IMR-90 (cell line): ENCODE measurements at regions not wholly inside any gene's neighbourhood (a gene's known extent, or its start where the extent isn't known, plus 50 kb on each side); places are given as distances from the start of the nearest gene placed in this dataset.

Experiments
- ATAC-seq: fragments of 200-7000 bp; cut with Tn5 transposase; 2 replicates; pipeline ENCODE4 v1.9.1; 2020; ENCODE audit warnings: low read depth, mild to moderate bottlenecking, moderate library complexity
- BruUV-seq: library from RNA; stranded (reverse); fragments of 400-500 nt; replicated peaks from 2 replicates; lab custom pipeline; 2021; lab: Mats Ljungman, UMichigan
- CTCF ChIA-PET: fragments of 300-600 bp; formaldehyde crosslinking; extraction: SDS; loops from one replicate; lab custom pipeline; 2021; ENCODE audit warnings: antibody characterized with exemption; lab: Yijun Ruan, JAX
- POLR2A ChIA-PET: fragments of 300-600 bp; sonication (Branson Sonifier 250); formaldehyde crosslinking; loops from one replicate; lab custom pipeline; 2022; ENCODE audit warnings: antibody characterized with exemption; ENCODE audit not compliant: unreplicated experiment; lab: Charles Lee
- DNase-seq: peaks from one replicate; pipeline ENCODE4 v3.0.0; 2013
- H2AFZ ChIP-seq: replicated peaks from 2 replicates; pipeline ENCODE3; 2013; ENCODE audit warnings: low read length, mild to moderate bottlenecking; ENCODE audit not compliant: poor library complexity
- H2AK5ac ChIP-seq: 2 replicates; pipeline ENCODE4 v1.6.1; 2013; ENCODE audit warnings: low read depth, low read length, inconsistent platforms
- H2AK9ac ChIP-seq: replicated peaks from 2 replicates; pipeline ENCODE3; 2013; ENCODE audit warnings: mild to moderate bottlenecking, low read depth, low read length, moderate library complexity; ENCODE audit not compliant: poor library complexity
- H2BK120ac ChIP-seq: 2 replicates; pipeline ENCODE4 v1.6.1; 2013; ENCODE audit warnings: low read depth, low read length, inconsistent platforms
- H2BK15ac ChIP-seq: 3 replicates; pipeline ENCODE4 v1.6.1; 2013; ENCODE audit warnings: low read depth, low read length, inconsistent platforms
- H2BK20ac ChIP-seq: 2 replicates; pipeline ENCODE4 v1.6.1; 2013; ENCODE audit warnings: low read depth, mild to moderate bottlenecking, inconsistent platforms, low read length, moderate library complexity
- H2BK5ac ChIP-seq: 2 replicates; pipeline ENCODE4 v1.6.1; 2013; ENCODE audit warnings: mild to moderate bottlenecking, low read depth, low read length, inconsistent platforms; ENCODE audit not compliant: poor library complexity, severe bottlenecking
- H3K14ac ChIP-seq: replicated peaks from 2 replicates; pipeline ENCODE4 v1.6.1; 2013; ENCODE audit warnings: low read depth, low read length, inconsistent platforms
- H3K18ac ChIP-seq: 2 replicates; pipeline ENCODE4 v1.6.1; 2013; ENCODE audit warnings: low read depth, low read length, control low read depth
- H3K23ac ChIP-seq: 2 replicates; pipeline ENCODE4 v1.6.1; 2013; ENCODE audit warnings: low read depth, low read length, inconsistent platforms
- H3K27ac ChIP-seq: 2 replicates; pipeline ENCODE4 v1.5.1; 2013; ENCODE audit warnings: mild to moderate bottlenecking, control low read depth, low read length; ENCODE audit not compliant: insufficient read depth
- H3K27me3 ChIP-seq: 2 replicates; pipeline ENCODE4 v1.6.1; 2013; ENCODE audit warnings: low read length; ENCODE audit not compliant: control insufficient read depth, insufficient read depth
- H3K36me3 ChIP-seq: 2 replicates; pipeline ENCODE4 v1.6.1; 2013; ENCODE audit warnings: low read length, mixed read lengths; ENCODE audit not compliant: control insufficient read depth, insufficient read depth
- H3K4ac ChIP-seq: 2 replicates; pipeline ENCODE4 v1.6.1; 2013; ENCODE audit warnings: low read depth, low read length, inconsistent platforms
- H3K4me1 ChIP-seq: 2 replicates; pipeline ENCODE4 v1.6.1; 2013; ENCODE audit warnings: low read length, mixed read lengths; ENCODE audit not compliant: control insufficient read depth, insufficient read depth
- H3K4me2 ChIP-seq: 2 replicates; pipeline ENCODE4 v1.6.1; 2013; ENCODE audit warnings: low read depth, mild to moderate bottlenecking, control low read depth, low read length, moderate library complexity
- H3K4me3 ChIP-seq: 2 replicates; pipeline ENCODE4 v1.5.1; 2013; ENCODE audit warnings: low read depth, mild to moderate bottlenecking, control low read depth, low read length, moderate library complexity; ENCODE audit not compliant: insufficient read depth
- H3K56ac ChIP-seq: 2 replicates; pipeline ENCODE4 v1.6.1; 2013; ENCODE audit warnings: low read length, inconsistent platforms; ENCODE audit not compliant: insufficient read depth; ENCODE audit errors: extremely low read depth
- H3K79me1 ChIP-seq, 2 experiments: 2 replicates each; pipeline ENCODE4 v1.6.1; 2013; ENCODE audit warnings: low read length in 2 of 2, inconsistent platforms in 1 of 2, low read depth in 1 of 2
- H3K9ac ChIP-seq: 2 replicates; pipeline ENCODE4 v1.6.1; 2013; ENCODE audit warnings: low read depth, low read length, control low read depth
- H3K9me1 ChIP-seq: 2 replicates; pipeline ENCODE4 v1.6.1; 2013; ENCODE audit warnings: low read length, inconsistent platforms; ENCODE audit not compliant: insufficient read depth
- H3K9me3 ChIP-seq: 2 replicates; pipeline ENCODE4 v1.6.1; 2013; ENCODE audit warnings: low read length; ENCODE audit not compliant: control insufficient read depth, insufficient read depth
- H4K20me1 ChIP-seq: 2 replicates; pipeline ENCODE4 v1.6.1; 2013; ENCODE audit warnings: low read length, inconsistent platforms; ENCODE audit not compliant: insufficient read depth
- H4K5ac ChIP-seq: 2 replicates; pipeline ENCODE4 v1.6.1; 2013; ENCODE audit warnings: mild to moderate bottlenecking, low read depth, low read length, control low read depth
- H4K8ac ChIP-seq, 2 experiments: 2 replicates each; pipeline ENCODE4 v1.6.1; 2013; ENCODE audit warnings: low read depth in 2 of 2, low read length in 2 of 2, control low read depth in 1 of 2, inconsistent platforms in 1 of 2
- H4K91ac ChIP-seq: 2 replicates; pipeline ENCODE4 v1.6.1; 2013; ENCODE audit warnings: low read depth, low read length, inconsistent platforms; ENCODE audit not compliant: insufficient read depth
- BHLHE40 ChIP-seq: fragments of 150-350 bp; IDR thresholded peaks from 2 replicates; pipeline ENCODE4 v1.6.1; 2016; ENCODE audit warnings: mild to moderate bottlenecking, low read depth, low read length
- CEBPB ChIP-seq: IDR thresholded peaks from 2 replicates; pipeline ENCODE4 v1.6.1; 2012; ENCODE audit warnings: low read depth, low read length, improper control_type of control experiment
- MAFK ChIP-seq: IDR thresholded peaks from 2 replicates; pipeline ENCODE4 v1.6.1; 2012; ENCODE audit warnings: low read depth, low read length, improper control_type of control experiment
- MAZ ChIP-seq: IDR thresholded peaks from 2 replicates; pipeline ENCODE4 v1.6.1; 2012; ENCODE audit warnings: low read depth, mild to moderate bottlenecking, low read length, improper control_type of control experiment, moderate library complexity, borderline replicate concordance
- MXI1 ChIP-seq: IDR thresholded peaks from 2 replicates; pipeline ENCODE4 v1.6.1; 2012; ENCODE audit warnings: low read depth, mild to moderate bottlenecking, low read length, moderate library complexity, borderline replicate concordance
- POLR2A ChIP-seq: IDR thresholded peaks from 2 replicates; pipeline ENCODE4 v1.6.1; 2012; ENCODE audit warnings: mild to moderate bottlenecking, low read depth, low read length
- RFX5 ChIP-seq: IDR thresholded peaks from 2 replicates; pipeline ENCODE4 v1.8.0; 2012; ENCODE audit warnings: low read depth, mild to moderate bottlenecking, low read length, moderate library complexity
- WGBS, 2 experiments: methylation state at CpG; one replicate each; pipeline versions ENCODE4 v1.1.5 to v1.1.7; 2013; ENCODE audit warnings: missing lambda C conversion rate in 2 of 2; ENCODE audit not compliant: insufficient read length in 1 of 2; ENCODE audit errors: extremely low coverage in 2 of 2; 5-methylcytosine and 5-hydroxymethylcytosine counted together
- dilution Hi-C: fragments of 300-500 bp; cut with HindIII; formaldehyde crosslinking; loops from one replicate; pipeline ENCODE4 v1.14.3; 2018; ENCODE audit warnings: low sequenced_read_pairs; ENCODE audit not compliant: unreplicated experiment
- in situ Hi-C: fragments of 300-500 bp; cut with MboI; formaldehyde crosslinking; loops from 3 replicates; pipeline ENCODE4 v1.14.3; 2019; ENCODE audit warnings: low sequenced_read_pairs, inconsistent platforms, mixed read lengths
- intact Hi-C: fragments of 100-400 bp; cut with micrococcal nuclease; formaldehyde crosslinking; loops from 2 replicates; pipeline ENCODE4 v1.10.0; 2022

DNA sequence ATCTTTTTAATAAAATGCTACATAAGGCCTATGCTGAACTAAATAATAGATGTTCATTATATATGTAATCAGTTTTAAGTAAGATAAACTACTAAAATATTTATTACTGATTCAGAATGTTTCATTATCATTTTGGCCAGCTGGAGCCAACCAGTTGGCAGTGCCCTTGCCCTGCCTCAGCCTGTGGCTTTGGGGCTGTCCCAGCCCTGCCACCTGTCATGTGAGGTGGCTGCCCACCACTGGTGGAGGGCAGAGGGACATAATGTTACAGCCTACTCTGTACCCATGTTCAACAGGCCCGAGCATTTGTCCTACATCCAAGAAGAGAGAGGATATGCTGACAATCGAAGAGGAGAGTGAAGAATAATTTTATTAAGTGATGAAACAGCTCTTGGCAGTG lies 422.2 kb downstream of the SPIN4 start:
- H3K36me3 ChIP-seq, result no peaks in the 10 kb centered on the region
- no peak overlapping the region for H4K91ac ChIP-seq
- no peaks in the 10 kb centered on the region for H3K27me3 ChIP-seq
- H4K20me1 ChIP-seq, result no peaks in the 10 kb centered on the region
- no peak overlapping the region for H2BK20ac ChIP-seq
- H2AFZ ChIP-seq, result no peak overlapping the region
- no CpG with 5 or more reads among the region's 2 CpGs for WGBS, 2 experiments
- no peak overlapping the region for H2BK120ac ChIP-seq
- no peak overlapping the region for H3K23ac ChIP-seq
- no peak for TF ChIP-seq MAFK
- no peak for TF ChIP-seq POLR2A
- no peak for TF ChIP-seq MXI1
- no peak for TF ChIP-seq CEBPB
- TF ChIP-seq MAZ, result no peak
- TF ChIP-seq RFX5, result no peak
- TF ChIP-seq BHLHE40, result no peak
- dilution Hi-C loops (no loop called here), intact Hi-C loops (no loop called here), in situ Hi-C loops (no loop called here)
- no peak overlapping the region for H3K4me2 ChIP-seq
- no peak overlapping the region for H3K27ac ChIP-seq
- no TSS peak for BruUV-seq
- no peak overlapping the region for H3K4me3 ChIP-seq
- no peak overlapping the region for H3K18ac ChIP-seq
- DNase-seq (no peak), ATAC-seq (no peak)
- no peak overlapping the region for H2AK5ac ChIP-seq
- H3K9me1 ChIP-seq, result no peaks in the 10 kb centered on the region
- H2BK5ac ChIP-seq, result no peak overlapping the region
- H3K14ac ChIP-seq, result no peak overlapping the region
- no peak overlapping the region for H3K4ac ChIP-seq
- no peak overlapping the region for H2AK9ac ChIP-seq
- ChIA-PET CTCF (no interaction called here), POLR2A (no interaction called here)
- no peak overlapping the region for H4K8ac ChIP-seq
- H3K9ac ChIP-seq, result no peak overlapping the region
- no peak overlapping the region for H3K56ac ChIP-seq
- H2BK15ac ChIP-seq, result no peak overlapping the region
- H3K79me1 ChIP-seq, result no peaks in the 10 kb centered on the region
- H3K9me3 ChIP-seq, result peaks cover 4% of the 10 kb centered on the region
- no peaks in the 10 kb centered on the region for H3K4me1 ChIP-seq
- H4K5ac ChIP-seq, result no peak overlapping the region
